NCI-H146 (cell line): ENCODE measurements at regions not wholly inside any gene's neighbourhood (a gene's known extent, or its start where the extent isn't known, plus 50 kb on each side); places are given as distances from the start of the nearest gene placed in this dataset.
"Not testable (repeated sequence)": the region's sequence is repeated elsewhere in the genome, so short reads cannot be mapped to it uniquely, and the experiment has no call there.

ENCODE experiments used
- DNase-seq: peaks from one replicate; lab custom pipeline; 2025; lab: John Stamatoyannopoulos, UW

GRCh38 chr3:10666621-10667020 lies 149.4 kb upstream of the SLC6A11 start:
- DNase-seq: no peak

- DNase-seq: no peak
These were observed 148.8 kb upstream of the SLC6A11 start for GRCh38 chr3:10667269-10667668.

- DNase-seq: no peak
These were observed 148.0 kb upstream of the SLC6A11 start for GRCh38 chr3:10667901-10668476.

- DNase-seq: no peak
These were observed 146.5 kb upstream of the SLC6A11 start for GRCh38 chr3:10669490-10670048.

GRCh38 chr3:10672422-10672821 lies 143.6 kb upstream of the SLC6A11 start:
- DNase-seq: no peak

- no peak for DNase-seq
These were observed 141.4 kb upstream of the SLC6A11 start for GRCh38 chr3:10674578-10674977.

- no peak for DNase-seq
These were observed 139.1 kb upstream of the SLC6A11 start for GRCh38 chr3:10676905-10677304.

- DNase-seq: no peak
These were observed 137.1 kb upstream of the SLC6A11 start for GRCh38 chr3:10678796-10679376.

GRCh38 chr3:10680796-10681195 lies 135.2 kb upstream of the SLC6A11 start:
- no peak for DNase-seq

GRCh38 chr3:10682692-10683091 lies 133.3 kb upstream of the SLC6A11 start:
- DNase-seq: no peak

GRCh38 chr3:10683106-10683505 lies 132.9 kb upstream of the SLC6A11 start:
- DNase-seq: no peak

- DNase-seq: no peak
These were observed 127.9 kb upstream of the SLC6A11 start for GRCh38 chr3:10688126-10688525.

GRCh38 chr3:10688548-10689172 lies 127.4 kb upstream of the SLC6A11 start:
- DNase-seq: no peak

- no peak for DNase-seq
These were observed 123.9 kb upstream of the SLC6A11 start for GRCh38 chr3:10692039-10692622.

GRCh38 chr3:10693457-10693856 lies 122.6 kb upstream of the SLC6A11 start:
- DNase-seq: no peak

GRCh38 chr3:10694179-10694578 lies 121.8 kb upstream of the SLC6A11 start:
- no peak for DNase-seq

GRCh38 chr3:10695186-10695585 lies 120.8 kb upstream of the SLC6A11 start:
- DNase-seq: not testable (repeated sequence)

GRCh38 chr3:10695595-10696285 lies 120.3 kb upstream of the SLC6A11 start:
- no peak for DNase-seq

GRCh38 chr3:10697918-10698317 lies 118.1 kb upstream of the SLC6A11 start:
- DNase-seq: no peak

GRCh38 chr3:10700821-10701220 lies 115.2 kb upstream of the SLC6A11 start:
- DNase-seq: no peak

- DNase-seq: no peak
These were observed 112.9 kb upstream of the SLC6A11 start for GRCh38 chr3:10702961-10703740.

GRCh38 chr3:10703875-10704274 lies 112.2 kb upstream of the SLC6A11 start:
- DNase-seq: no peak
